Esophagus muscularis mucosa (tissue), 4 donors: ENCODE measurements at regions not wholly inside any gene's neighbourhood (a gene's known extent, or its start where the extent isn't known, plus 50 kb on each side); places are given as distances from the start of the nearest gene placed in this dataset.
"Not testable (repeated sequence)": the region's sequence is repeated elsewhere in the genome, so short reads cannot be mapped to it uniquely, and the experiment has no call there.

Experiments used
- DNase-seq: peaks from one replicate; pipeline ENCODE4 v3.0.0-alpha.2; 2017; ENCODE audit errors: extremely low spot score
- H3K27ac ChIP-seq, 4 donors: fragments of 200-600 bp; sonication (generic); replicated peaks in 1 of 4; 1 replicate in 3 of 4; 2 replicates in 1 of 4; pipeline ENCODE4 v1.5.1; 2016 to 2019; ENCODE audit warnings: mild to moderate bottlenecking in 1 of 4
- H3K27me3 ChIP-seq, 4 donors: fragments of 200-600 bp; sonication (generic); one replicate each; pipeline versions ENCODE4 v1.5.1 to v1.6.0; 2016 to 2019
- H3K36me3 ChIP-seq, 4 donors: fragments of 200-600 bp; sonication (generic); one replicate each; pipeline ENCODE4 v1.5.1; 2016 to 2019
- H3K4me1 ChIP-seq, 4 donors: fragments of 200-600 bp; sonication (generic); one replicate each; pipeline ENCODE4 v1.5.1; 2016 to 2019
- H3K4me3 ChIP-seq, 4 donors: fragments of 200-600 bp; sonication (generic); 1 replicate in 2 of 4; 2 replicates in 2 of 4; pipeline ENCODE4 v1.5.1; 2016 to 2019; ENCODE audit warnings: mild to moderate bottlenecking in 4 of 4, moderate library complexity in 1 of 4
- H3K9me3 ChIP-seq, 4 donors: fragments of 200-600 bp; sonication (generic); 1 replicate in 3 of 4; 2 replicates in 1 of 4; pipeline ENCODE4 v1.5.1; 2016 to 2019
- EP300 ChIP-seq: sonication (generic); formaldehyde crosslinking; IDR thresholded peaks from one replicate; pipeline ENCODE4 v1.6.1; 2017; ENCODE audit warnings: antibody characterized with exemption
- POLR2A ChIP-seq: fragments of 450-650 bp; IDR thresholded peaks from one replicate; pipeline ENCODE4 v1.6.1; 2017; ENCODE audit warnings: antibody characterized with exemption, moderate library complexity, mild to moderate bottlenecking, low read depth
- POLR2AphosphoS5 ChIP-seq, 2 donors: sonication (generic); formaldehyde crosslinking; IDR thresholded peaks; one replicate each; pipeline ENCODE4 v1.6.1; 2017; ENCODE audit warnings: antibody characterized with exemption in 2 of 2
- WGBS: methylation state at CpG from one replicate; pipeline ENCODE4 v1.1.5; 2018; 5-methylcytosine and 5-hydroxymethylcytosine counted together
- intact Hi-C: fragments of 100-400 bp; cut with DNase I; formaldehyde crosslinking; loops from one replicate; pipeline ENCODE4 v1.15.1; 2023
- TF ChIP-seq, protein P1 (sequence below), 3 experiments: fragments of 200-600 bp in 2 of 3; fragments of 450-650 bp in 1 of 3; sonication (generic) in 2 of 3; IDR thresholded peaks; one replicate each; pipeline ENCODE4 v1.5.1; 2017 to 2019; ENCODE audit warnings: antibody characterized with exemption in 3 of 3, mild to moderate bottlenecking in 2 of 3, moderate library complexity in 1 of 3

- WGBS: 85% methylated on average over 10 of the region's 10 CpGs
- H3K36me3 ChIP-seq: no peaks in the 10 kb centered on the region
- intact Hi-C loops: no loop called here
- peaks cover 0 to 9% (median 0%) of the 10 kb centered on the region in 4 donors for H3K27me3 ChIP-seq
- no peaks in the 10 kb centered on the region for H3K4me1 ChIP-seq
- no peak overlapping the region for H3K4me3 ChIP-seq
- TF ChIP-seq POLR2A (no peak), POLR2AphosphoS5 (IDR thresholded peaks at IDR 0.05) (no peak), EP300 (no peak)
- TF ChIP-seq, protein P1, sequence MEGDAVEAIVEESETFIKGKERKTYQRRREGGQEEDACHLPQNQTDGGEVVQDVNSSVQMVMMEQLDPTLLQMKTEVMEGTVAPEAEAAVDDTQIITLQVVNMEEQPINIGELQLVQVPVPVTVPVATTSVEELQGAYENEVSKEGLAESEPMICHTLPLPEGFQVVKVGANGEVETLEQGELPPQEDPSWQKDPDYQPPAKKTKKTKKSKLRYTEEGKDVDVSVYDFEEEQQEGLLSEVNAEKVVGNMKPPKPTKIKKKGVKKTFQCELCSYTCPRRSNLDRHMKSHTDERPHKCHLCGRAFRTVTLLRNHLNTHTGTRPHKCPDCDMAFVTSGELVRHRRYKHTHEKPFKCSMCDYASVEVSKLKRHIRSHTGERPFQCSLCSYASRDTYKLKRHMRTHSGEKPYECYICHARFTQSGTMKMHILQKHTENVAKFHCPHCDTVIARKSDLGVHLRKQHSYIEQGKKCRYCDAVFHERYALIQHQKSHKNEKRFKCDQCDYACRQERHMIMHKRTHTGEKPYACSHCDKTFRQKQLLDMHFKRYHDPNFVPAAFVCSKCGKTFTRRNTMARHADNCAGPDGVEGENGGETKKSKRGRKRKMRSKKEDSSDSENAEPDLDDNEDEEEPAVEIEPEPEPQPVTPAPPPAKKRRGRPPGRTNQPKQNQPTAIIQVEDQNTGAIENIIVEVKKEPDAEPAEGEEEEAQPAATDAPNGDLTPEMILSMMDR (IDR thresholded peaks at IDR 0.05): no peak
- peaks cover 0 to 6% (median 3%) of the 10 kb centered on the region in 4 donors for H3K9me3 ChIP-seq
- no peak overlapping the region for H3K27ac ChIP-seq
- no peak for DNase-seq
These were observed 72.7 kb downstream of the SOX9 start for GRCh38 chr17:72193391-72194106.

- H3K4me3 ChIP-seq, H3K27ac ChIP-seq, H3K9me3 ChIP-seq, H3K4me1 ChIP-seq, DNase-seq, H3K36me3 ChIP-seq, intact Hi-C loops, H3K27me3 ChIP-seq: not testable (repeated sequence)
- WGBS: 96% methylated on average over 10 of the region's 10 CpGs
These were observed 73.3 kb downstream of the SOX9 start for GRCh38 chr17:72194107-72194440.

- peaks cover 0 to 20% (median 3%) of the 10 kb centered on the region in 4 donors for H3K9me3 ChIP-seq
- TF ChIP-seq POLR2A: no peak
- no peak for TF ChIP-seq POLR2AphosphoS5 (IDR thresholded peaks at IDR 0.05)
- TF ChIP-seq, protein P1 (IDR thresholded peaks at IDR 0.05): no peak
- H3K4me3 ChIP-seq: no peak overlapping the region
- intact Hi-C loops: no loop called here
- no peaks in the 10 kb centered on the region for H3K36me3 ChIP-seq
- H3K4me1 ChIP-seq: no peaks in the 10 kb centered on the region
- H3K27me3 ChIP-seq: peaks cover 0 to 14% (median 0%) of the 10 kb centered on the region in 4 donors
- no peak for DNase-seq
- no peak overlapping the region for H3K27ac ChIP-seq
These were observed 78.4 kb downstream of the SOX9 start for GRCh38 chr17:72199256-72199655.

GRCh38 chr17:72204742-72205141 lies 83.9 kb downstream of the SOX9 start:
- no peak for DNase-seq
- WGBS: 56% methylated on average over 10 of the region's 10 CpGs

DNA sequence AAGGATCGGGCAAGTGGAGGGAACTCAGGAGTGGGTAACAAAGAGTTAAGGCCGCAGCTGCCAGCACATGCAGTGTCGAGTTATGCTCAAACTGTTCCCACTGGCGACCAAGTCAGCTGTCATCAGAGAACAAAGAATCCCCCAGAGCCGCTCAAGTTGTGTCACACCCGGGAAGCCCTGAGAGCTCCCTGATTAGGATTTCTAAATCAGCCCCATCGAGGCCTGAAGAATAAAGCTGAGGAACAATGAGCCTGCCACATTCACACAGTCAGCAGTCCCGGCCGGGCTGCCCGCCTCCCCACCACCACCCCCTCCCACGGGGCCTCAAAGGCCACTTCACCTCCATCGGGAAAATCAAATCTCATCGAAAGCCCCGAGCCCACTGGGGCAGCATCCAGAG lies 84.5 kb downstream of the SOX9 start:
- Histone ChIP-seq H3K9me3 (peaks cover 0 to 2% (median 0%) of the 10 kb centered on the region in 4 donors), H3K4me1 (no peaks in the 10 kb centered on the region), H3K27ac (no peak overlapping the region), H3K27me3 (peaks cover 0 to 35% (median 4%) of the 10 kb centered on the region in 4 donors), H3K4me3 (no peak overlapping the region), H3K36me3 (no peaks in the 10 kb centered on the region)
- no peak for DNase-seq
- TF ChIP-seq, protein P1 (IDR thresholded peaks at IDR 0.05): no peak
- TF ChIP-seq POLR2A (no peak), POLR2AphosphoS5 (IDR thresholded peaks at IDR 0.05) (no peak), EP300 (no peak)
- WGBS: 26% methylated on average over 11 of the region's 14 CpGs
- intact Hi-C loops: no loop called here

More at GRCh38 chr17:72204742-72205141, 83.9 kb downstream of the SOX9 start:
- no peaks in the 10 kb centered on the region for H3K36me3 ChIP-seq
- H3K27ac ChIP-seq: no peak overlapping the region
- H3K9me3 ChIP-seq: peaks cover 0 to 8% (median 0%) of the 10 kb centered on the region in 4 donors
- TF ChIP-seq POLR2AphosphoS5 (IDR thresholded peaks at IDR 0.05) (no peak), EP300 (no peak), POLR2A (no peak)
- TF ChIP-seq, protein P1 (IDR thresholded peaks at IDR 0.05): no peak
- peaks cover 0 to 35% (median 4%) of the 10 kb centered on the region in 4 donors for H3K27me3 ChIP-seq
- intact Hi-C loops: no loop called here
- no peaks in the 10 kb centered on the region for H3K4me1 ChIP-seq
- no peak overlapping the region for H3K4me3 ChIP-seq
